ENCODE measurements at regions not wholly inside any gene's neighbourhood (a gene's known extent, or its start where the extent isn't known, plus 50 kb on each side); places are given as distances from the start of the nearest gene placed in this dataset.
A peak's percentile ranks its signal among the peaks of the same experiment; 100 is the strongest.
"Not testable (repeated sequence)": the region's sequence is repeated elsewhere in the genome, so short reads cannot be mapped to it uniquely, and the experiment has no call there.

DNA sequence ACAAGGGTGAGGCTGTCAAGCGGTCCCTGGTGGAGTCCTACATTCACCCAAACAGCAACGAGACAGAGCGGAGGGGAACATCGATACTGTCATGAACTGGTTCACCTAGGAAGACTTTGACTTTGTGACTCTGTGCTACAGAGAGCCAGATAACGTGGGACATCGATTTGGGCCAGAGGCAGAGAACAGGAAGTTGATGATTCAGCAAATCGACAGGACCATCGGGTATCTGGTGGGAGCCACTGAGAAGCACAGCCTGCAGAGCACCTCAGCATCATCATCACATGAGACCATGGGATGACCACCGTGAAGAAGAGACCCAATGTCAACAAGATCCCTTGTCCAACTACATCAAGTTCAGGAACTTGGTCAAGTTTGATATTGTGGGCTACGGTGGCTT, 104.1 kb upstream of the DRD5 start:
- not testable (repeated sequence) for H3K27me3 ChIP-seq (ENCODE audit: control insufficient read depth, insufficient read depth, low read length); H3K4me3 ChIP-seq (ENCODE audit: low read depth, low read length); FAIRE-seq; DNase-seq (ENCODE audit: low read depth); H3K36me3 ChIP-seq (ENCODE audit: control insufficient read depth, insufficient read depth, low read length)

DNA sequence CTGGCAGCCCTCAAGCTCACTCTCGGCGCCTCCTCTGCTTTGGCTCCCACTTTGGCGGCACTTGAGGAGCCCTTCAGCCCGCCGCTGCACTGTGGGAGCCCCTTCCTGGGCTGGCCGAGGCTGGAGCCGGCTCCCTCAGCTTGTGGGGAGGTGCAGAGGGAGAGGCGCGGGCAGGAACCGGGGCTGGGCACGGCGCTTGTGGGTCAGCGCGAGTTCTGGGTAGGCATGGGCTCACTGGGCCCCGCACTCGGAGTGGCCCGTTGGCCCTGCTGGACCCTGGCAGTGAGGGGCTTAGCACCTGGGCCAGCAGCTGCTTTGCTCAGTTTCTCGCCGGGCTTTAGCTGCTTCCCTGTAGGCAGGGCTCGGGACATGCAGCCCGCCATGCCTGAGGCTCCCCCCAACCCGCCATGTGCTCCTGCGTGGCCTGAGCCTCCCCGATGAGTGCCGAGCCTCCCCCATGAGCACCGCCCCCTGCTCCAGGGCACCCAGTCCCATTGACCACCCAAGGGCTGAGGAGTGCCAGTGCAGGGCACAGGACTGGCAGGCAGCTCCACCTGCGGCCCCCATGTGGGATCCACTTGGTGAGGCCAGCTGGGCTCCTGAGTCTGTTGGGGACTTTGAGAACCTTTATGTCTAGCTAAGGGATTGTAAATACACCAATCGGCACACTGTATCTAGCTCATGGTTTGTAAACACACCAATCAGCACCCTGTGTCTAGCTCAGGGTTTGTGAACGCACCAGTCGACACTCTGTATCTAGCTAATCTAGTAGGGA, 101.5 kb upstream of the DRD5 start:
- FAIRE-seq (no peak), DNase-seq (ENCODE audit: low read depth) (no peak)

DNA sequence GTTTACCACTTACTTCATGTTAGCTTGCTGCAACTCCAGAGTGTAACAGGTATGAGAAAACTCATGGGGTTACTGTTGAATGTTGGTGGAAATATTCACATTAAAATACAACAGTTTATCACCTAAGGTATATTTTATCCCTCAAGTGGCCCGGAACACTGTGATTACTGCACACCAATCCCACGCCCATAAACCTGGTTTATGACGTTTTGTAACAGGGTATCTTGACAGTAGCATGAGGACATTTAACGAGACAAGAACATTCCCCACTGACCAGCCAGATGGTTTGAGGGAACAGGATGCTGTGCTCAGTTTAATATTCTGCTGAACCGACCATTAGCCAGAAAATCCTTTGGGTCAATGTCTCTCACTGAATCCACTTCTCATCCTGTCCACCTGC, 98.3 kb upstream of the DRD5 start:
- not testable (repeated sequence) for H3K27me3 ChIP-seq (ENCODE audit: control insufficient read depth, insufficient read depth, low read length); FAIRE-seq; DNase-seq (ENCODE audit: low read depth); H3K4me3 ChIP-seq (ENCODE audit: low read depth, low read length); H3K36me3 ChIP-seq (ENCODE audit: control insufficient read depth, insufficient read depth, low read length)

More for the DNA sequence above, 101.5 kb upstream of the DRD5 start:
- no peaks in the 10 kb centered on the region for H3K36me3 ChIP-seq (ENCODE audit: control insufficient read depth, insufficient read depth, low read length)
- TF ChIP-seq, protein P1, sequence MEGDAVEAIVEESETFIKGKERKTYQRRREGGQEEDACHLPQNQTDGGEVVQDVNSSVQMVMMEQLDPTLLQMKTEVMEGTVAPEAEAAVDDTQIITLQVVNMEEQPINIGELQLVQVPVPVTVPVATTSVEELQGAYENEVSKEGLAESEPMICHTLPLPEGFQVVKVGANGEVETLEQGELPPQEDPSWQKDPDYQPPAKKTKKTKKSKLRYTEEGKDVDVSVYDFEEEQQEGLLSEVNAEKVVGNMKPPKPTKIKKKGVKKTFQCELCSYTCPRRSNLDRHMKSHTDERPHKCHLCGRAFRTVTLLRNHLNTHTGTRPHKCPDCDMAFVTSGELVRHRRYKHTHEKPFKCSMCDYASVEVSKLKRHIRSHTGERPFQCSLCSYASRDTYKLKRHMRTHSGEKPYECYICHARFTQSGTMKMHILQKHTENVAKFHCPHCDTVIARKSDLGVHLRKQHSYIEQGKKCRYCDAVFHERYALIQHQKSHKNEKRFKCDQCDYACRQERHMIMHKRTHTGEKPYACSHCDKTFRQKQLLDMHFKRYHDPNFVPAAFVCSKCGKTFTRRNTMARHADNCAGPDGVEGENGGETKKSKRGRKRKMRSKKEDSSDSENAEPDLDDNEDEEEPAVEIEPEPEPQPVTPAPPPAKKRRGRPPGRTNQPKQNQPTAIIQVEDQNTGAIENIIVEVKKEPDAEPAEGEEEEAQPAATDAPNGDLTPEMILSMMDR (IDR thresholded peaks at IDR 0.05; ENCODE audit: insufficient read depth, low read length, severe bottlenecking) = no peak
- no peak overlapping the region for H3K4me3 ChIP-seq (ENCODE audit: low read depth, low read length)
- H3K27me3 ChIP-seq (ENCODE audit: control insufficient read depth, insufficient read depth, low read length) = no peaks in the 10 kb centered on the region

- H3K4me3 ChIP-seq (ENCODE audit: low read depth, low read length); H3K36me3 ChIP-seq (ENCODE audit: control insufficient read depth, insufficient read depth, low read length); DNase-seq (ENCODE audit: low read depth); FAIRE-seq; H3K27me3 ChIP-seq (ENCODE audit: control insufficient read depth, insufficient read depth, low read length): not testable (repeated sequence)
Observed at GRCh38 chr4:9685016-9685415, 96.4 kb upstream of the DRD5 start.

GRCh38 chr4:9685692-9686091, 95.7 kb upstream of the DRD5 start:
- DNase-seq (ENCODE audit: low read depth) (no peak), FAIRE-seq (no peak)
- H3K4me3 ChIP-seq (ENCODE audit: low read depth, low read length) = no peak overlapping the region
- no peaks in the 10 kb centered on the region for H3K27me3 ChIP-seq (ENCODE audit: control insufficient read depth, insufficient read depth, low read length)
- TF ChIP-seq, protein P1 (IDR thresholded peaks at IDR 0.05; ENCODE audit: insufficient read depth, low read length, severe bottlenecking) = no peak
- H3K36me3 ChIP-seq (ENCODE audit: control insufficient read depth, insufficient read depth, low read length) = no peaks in the 10 kb centered on the region

GRCh38 chr4:9690636-9691237, 90.7 kb upstream of the DRD5 start:
- DNase-seq (ENCODE audit: low read depth); FAIRE-seq; H3K36me3 ChIP-seq (ENCODE audit: control insufficient read depth, insufficient read depth, low read length); H3K27me3 ChIP-seq (ENCODE audit: control insufficient read depth, insufficient read depth, low read length): not testable (repeated sequence)
- H3K4me3 ChIP-seq (ENCODE audit: low read depth, low read length) = peak overlapping the region; percentile 61

- Histone ChIP-seq H3K27me3 (ENCODE audit: control insufficient read depth, insufficient read depth, low read length) (no peaks in the 10 kb centered on the region), H3K36me3 (ENCODE audit: control insufficient read depth, insufficient read depth, low read length) (no peaks in the 10 kb centered on the region), H3K4me3 (ENCODE audit: low read depth, low read length) (peak overlapping the region; percentile 61)
- TF ChIP-seq, protein P1 (IDR thresholded peaks at IDR 0.05; ENCODE audit: insufficient read depth, low read length, severe bottlenecking) = no peak
- DNase-seq (ENCODE audit: low read depth) (peak; percentile 81), FAIRE-seq (no peak)
Observed at GRCh38 chr4:9691238-9692065, 90.0 kb upstream of the DRD5 start.

GRCh38 chr4:9692791-9693491, 88.5 kb upstream of the DRD5 start:
- not testable (repeated sequence) for H3K36me3 ChIP-seq (ENCODE audit: control insufficient read depth, insufficient read depth, low read length); H3K4me3 ChIP-seq (ENCODE audit: low read depth, low read length); DNase-seq (ENCODE audit: low read depth); H3K27me3 ChIP-seq (ENCODE audit: control insufficient read depth, insufficient read depth, low read length); FAIRE-seq

DNA sequence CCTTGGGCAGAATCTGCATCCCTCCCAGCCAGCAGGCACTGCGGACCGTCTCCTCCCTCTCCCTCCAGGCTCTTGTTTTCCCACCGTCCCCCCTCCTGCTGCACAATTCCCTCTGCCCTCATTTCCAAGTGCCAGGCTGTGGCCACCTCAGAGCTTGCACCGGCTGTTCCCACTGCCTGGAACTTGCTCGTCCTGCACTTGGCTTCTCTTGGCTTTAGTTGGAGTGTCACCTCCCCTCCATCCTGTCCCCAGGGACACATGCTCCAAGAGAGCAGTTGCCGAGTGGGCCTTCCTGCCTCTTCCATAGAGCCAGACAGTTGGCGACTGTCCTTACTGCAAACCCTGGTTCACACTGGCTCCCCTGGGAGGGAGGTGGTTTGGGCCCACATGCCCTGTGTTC, 87.0 kb upstream of the DRD5 start:
- not testable (repeated sequence) for DNase-seq (ENCODE audit: low read depth); FAIRE-seq; H3K36me3 ChIP-seq (ENCODE audit: control insufficient read depth, insufficient read depth, low read length); H3K4me3 ChIP-seq (ENCODE audit: low read depth, low read length); H3K27me3 ChIP-seq (ENCODE audit: control insufficient read depth, insufficient read depth, low read length)
